ENCODE measurements at regions not wholly inside any gene's neighbourhood (a gene's known extent, or its start where the extent isn't known, plus 50 kb on each side); places are given as distances from the start of the nearest gene placed in this dataset.
"Not testable (repeated sequence)": the region's sequence is repeated elsewhere in the genome, so short reads cannot be mapped to it uniquely, and the experiment has no call there.

- DNase-seq (ENCODE audit: low read depth), result peak; percentile 77
Observed at GRCh38 chr13:74287724-74288169, 153.5 kb upstream of the KLF12 start.

- no peak for DNase-seq (ENCODE audit: low read depth)
Observed at GRCh38 chr13:74280795-74281490, 146.7 kb upstream of the KLF12 start.

GRCh38 chr13:74280093-74280794 lies 146.0 kb upstream of the KLF12 start:
- DNase-seq (ENCODE audit: low read depth), result no peak

DNA sequence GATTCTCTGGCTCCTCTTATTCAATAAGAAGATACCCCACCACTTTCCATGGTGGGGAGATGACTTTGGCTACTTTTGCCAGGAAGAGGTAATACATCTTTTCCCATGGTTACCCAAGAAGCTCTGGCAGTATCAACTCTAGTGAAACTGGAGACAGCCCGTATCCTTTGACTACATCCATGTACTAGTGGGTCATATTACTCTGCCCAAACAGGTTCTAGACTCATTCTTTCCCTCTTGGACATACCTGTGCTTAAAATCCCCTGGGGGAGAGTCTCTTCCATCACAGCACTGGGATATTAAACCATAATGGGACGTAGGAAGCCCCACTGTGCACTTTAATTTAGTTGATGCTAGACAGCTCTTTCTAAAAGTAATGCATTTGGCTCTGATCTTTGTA lies 144.7 kb upstream of the KLF12 start:
- no peak for DNase-seq (ENCODE audit: low read depth)

- no peak for DNase-seq (ENCODE audit: low read depth)
Observed at GRCh38 chr13:74274916-74275315, 140.7 kb upstream of the KLF12 start.

DNA sequence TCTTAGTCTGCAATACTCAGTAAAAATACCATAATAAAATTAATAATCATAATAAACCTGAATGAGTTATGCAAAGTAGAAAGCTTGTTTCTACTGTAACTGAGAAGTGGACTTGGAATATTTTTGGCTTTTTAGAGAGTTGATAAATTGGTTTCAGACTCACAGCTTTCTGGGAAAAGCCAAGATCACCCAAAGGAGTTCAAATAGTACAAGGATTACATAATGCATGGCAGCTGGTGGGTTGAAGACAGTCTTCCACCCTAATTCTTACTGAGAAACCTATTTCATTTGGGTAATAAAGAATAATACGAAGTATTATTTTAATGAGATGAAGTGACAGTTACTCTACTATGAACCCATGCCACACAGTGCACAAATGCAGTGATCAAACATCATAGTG lies 139.4 kb upstream of the KLF12 start:
- DNase-seq (ENCODE audit: low read depth), result no peak

DNA sequence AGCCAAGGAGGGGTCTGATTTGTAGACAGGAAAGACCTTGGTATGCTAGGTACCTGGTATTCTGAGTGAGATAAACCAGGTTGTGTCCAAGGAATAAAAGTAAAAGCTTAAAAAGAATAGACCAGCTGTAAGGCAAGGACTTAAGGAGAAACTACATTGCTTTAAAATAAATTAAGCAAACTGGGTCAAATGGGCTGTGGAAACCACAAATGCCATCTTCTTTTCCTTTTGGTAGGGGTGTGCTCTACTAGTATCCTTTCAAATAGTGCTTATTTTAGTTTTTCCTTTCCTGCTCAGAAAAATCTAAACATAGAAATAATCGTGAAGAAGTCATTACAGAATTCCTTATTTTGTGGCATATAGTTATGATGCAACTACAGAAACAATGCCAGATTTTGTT lies 138.6 kb upstream of the KLF12 start:
- DNase-seq (ENCODE audit: low read depth), result no peak

DNA sequence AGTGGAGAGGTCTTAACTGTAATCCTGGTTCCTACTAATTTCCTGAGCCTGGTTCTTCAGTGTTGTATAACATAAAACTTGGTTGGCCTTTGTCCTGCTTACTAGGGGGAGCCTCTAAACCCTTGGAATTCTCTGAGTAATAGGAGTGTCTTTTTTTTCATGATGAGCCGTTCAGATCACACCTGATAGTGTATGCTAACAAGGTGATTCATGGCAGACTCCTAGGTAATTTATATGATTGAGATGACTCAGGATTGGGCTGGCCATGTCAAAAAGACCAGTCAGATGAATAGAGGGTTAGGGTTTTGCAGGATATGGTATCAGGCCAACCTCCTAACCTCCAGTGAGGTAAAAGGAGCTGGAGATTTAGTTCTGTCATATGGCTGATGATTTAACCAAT lies 135.8 kb upstream of the KLF12 start:
- DNase-seq (ENCODE audit: low read depth), result no peak

GRCh38 chr13:74266861-74267260 lies 132.7 kb upstream of the KLF12 start:
- DNase-seq (ENCODE audit: low read depth), result no peak

- no peak for DNase-seq (ENCODE audit: low read depth)
Observed at GRCh38 chr13:74266309-74266708, 132.1 kb upstream of the KLF12 start.

DNA sequence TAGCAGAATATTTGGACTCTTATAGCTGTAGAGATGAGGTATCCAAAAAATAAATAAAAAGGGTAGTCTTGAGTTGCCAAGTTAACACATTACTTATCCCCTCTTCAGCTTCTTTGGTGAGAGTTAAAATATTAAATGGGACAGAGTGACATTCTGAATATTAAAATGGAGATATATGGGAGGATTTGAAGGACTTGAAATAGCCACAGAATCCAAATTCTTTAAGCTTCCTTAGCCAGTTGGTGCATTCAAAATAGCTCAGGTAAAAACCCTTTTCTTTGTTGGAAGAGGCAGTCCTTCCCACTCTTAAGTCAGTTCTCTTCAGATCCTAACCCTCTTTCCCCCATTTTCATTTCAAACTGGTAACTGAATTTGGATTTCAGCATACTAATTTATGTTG lies 130.1 kb upstream of the KLF12 start:
- no peak for DNase-seq (ENCODE audit: low read depth)

DNA sequence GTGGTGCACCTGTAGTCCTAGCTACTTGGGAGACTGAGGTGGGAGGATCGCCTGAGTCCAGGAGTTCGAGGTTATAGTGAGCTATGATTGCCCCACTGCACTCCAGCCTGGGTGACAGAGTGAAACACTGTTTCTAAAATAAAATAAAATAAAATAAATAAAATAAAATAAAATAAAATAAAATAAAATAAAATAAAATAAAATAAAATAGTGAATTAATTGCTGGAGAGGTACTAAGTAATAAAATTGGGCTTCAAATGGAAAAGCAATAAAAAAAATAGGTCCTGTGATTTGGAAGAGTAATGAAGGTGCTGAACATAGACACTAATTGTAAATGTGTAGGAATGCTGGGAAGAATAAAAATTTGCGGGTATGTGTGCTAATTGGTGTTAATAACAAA lies 126.2 kb upstream of the KLF12 start:
- not testable (repeated sequence) for DNase-seq (ENCODE audit: low read depth)

DNA sequence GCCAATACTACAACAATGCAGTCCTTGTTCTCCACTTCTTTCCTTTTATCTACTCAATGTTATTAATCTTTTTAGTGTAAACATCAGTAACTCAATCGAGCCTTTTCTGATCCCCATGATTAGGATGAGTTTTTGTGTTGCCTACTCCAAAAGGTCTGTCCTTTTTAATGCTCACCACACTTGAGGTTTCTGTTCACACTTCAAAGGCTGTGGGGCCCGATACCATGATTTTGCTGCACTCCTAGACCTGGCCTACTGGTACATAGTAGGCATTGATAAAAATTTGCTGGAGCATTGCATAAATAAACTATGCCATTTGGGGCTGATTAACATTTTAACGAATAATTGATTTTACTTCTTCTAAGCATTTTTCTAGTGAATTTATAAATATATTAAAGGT lies 125.4 kb upstream of the KLF12 start:
- no peak for DNase-seq (ENCODE audit: low read depth)

GRCh38 chr13:74258961-74259360 lies 124.8 kb upstream of the KLF12 start:
- DNase-seq (ENCODE audit: low read depth), result no peak

DNA sequence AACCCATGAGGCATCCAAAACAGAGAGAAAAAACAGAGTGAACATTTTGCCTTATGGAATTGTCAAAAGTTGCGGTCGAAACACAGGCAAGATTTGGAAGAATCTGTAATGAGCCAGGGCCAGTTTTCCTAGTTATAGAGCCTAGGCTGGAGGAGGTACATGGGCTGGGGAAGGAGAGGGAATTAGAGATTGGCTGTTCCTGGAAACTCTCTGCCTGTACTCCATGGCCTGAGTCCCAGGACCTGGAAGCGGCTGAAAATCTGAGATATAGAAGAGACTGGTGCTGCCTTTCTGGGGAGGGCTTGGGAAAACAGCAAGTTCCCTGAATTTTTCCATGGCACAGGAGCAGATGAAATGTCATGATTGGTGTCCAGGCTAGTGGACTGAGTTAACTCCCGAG lies 122.8 kb upstream of the KLF12 start:
- no peak for DNase-seq (ENCODE audit: low read depth)

GRCh38 chr13:74253161-74253560 lies 119.0 kb upstream of the KLF12 start:
- no peak for DNase-seq (ENCODE audit: low read depth)

DNA sequence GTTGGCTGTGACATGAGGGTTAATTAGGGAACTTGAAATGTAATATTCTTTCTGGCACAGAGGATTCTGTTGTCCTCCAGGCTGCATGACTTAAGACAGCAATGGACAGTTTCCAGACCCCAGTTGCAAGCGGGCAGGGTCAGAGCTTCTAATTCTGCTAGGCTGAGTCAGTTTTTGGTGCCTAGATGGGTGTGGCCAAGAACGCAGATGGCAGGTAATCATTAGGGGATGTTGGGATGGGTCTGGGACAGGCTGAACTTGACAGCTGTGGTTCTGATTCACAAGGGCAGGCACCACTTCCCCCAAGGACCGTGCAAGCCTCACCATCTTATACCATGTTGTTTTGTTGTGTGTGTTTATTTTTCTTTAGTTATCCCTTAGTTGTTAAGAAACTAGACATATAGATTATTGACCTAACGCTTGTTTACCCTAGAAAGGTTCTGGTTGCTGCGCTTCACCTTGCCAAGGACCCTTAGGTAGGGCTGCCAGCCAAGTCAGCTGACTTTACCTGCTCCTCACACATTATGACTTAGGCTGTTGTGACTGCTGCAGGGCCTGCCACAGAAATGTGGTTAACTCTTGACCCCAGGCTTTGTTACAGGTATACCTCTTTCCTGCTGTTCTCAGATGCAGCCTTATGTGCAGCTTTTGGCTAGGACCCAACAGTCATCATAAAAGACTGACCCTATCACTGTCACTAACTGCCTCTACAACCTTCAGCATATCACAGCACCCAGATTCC lies 117.7 kb upstream of the KLF12 start:
- peak; percentile 23 for DNase-seq (ENCODE audit: low read depth)

DNA sequence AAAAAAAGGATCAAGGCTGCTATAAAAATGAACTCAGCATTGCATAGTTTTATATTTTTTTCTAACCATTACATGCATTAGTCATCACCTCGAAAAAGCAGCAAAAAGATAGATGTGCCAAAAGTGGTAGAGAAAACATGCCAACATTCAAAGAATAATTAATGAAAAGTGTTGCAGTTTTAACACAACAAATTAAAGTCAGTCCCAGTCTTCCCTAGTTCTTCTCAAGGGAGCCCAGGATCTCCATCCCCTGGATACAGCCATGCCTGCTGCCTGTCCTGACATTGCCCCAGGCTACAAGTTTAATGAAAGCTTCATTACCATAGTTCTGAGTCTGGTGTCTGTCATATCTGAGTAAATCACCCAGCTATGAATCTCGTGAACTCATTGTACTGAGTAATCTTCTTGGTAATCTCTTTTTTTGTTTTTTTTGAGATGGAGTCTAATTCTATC lies 116.6 kb upstream of the KLF12 start:
- DNase-seq (ENCODE audit: low read depth), result peak; percentile 50

- no peak for DNase-seq (ENCODE audit: low read depth)
Observed at GRCh38 chr13:74248477-74248876, 114.3 kb upstream of the KLF12 start.

DNA sequence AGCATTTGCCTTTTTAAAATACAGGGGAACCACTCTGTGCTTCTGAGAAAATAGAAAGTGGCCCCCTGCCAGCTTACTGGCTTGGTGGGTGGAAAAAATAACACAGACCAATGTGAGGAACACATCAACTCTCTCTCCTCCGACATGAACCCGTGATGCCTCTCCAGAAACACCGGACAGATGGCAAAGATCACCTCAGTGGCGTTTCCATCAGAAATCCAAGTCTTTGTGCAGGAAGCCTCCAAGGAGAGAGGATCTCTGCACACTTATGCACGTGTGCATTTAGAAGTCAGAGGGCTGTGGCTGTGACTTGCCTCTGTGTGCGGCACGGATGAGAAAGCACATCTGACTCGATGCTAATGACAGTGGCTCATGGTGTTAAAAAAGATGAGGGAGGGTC lies 112.3 kb upstream of the KLF12 start:
- peak; percentile 16 for DNase-seq (ENCODE audit: low read depth)

- peak; percentile 68 for DNase-seq (ENCODE audit: low read depth)
Observed at GRCh38 chr13:74243637-74244526, 109.7 kb upstream of the KLF12 start.

GRCh38 chr13:74241343-74241742 lies 107.1 kb upstream of the KLF12 start:
- DNase-seq (ENCODE audit: low read depth), result not testable (repeated sequence)
